Dermis microvascular lymphatic vessel endothelial cell (primary cell): ENCODE measurements at regions not wholly inside any gene's neighbourhood (a gene's known extent, or its start where the extent isn't known, plus 50 kb on each side); places are given as distances from the start of the nearest gene placed in this dataset.

Experiments
- DNase-seq, 2 donors: peaks; one replicate each; pipeline versions ENCODE4 v3.0.0 to v3.0.0-alpha.2; 2010; ENCODE audit warnings: low read depth in 2 of 2

DNA sequence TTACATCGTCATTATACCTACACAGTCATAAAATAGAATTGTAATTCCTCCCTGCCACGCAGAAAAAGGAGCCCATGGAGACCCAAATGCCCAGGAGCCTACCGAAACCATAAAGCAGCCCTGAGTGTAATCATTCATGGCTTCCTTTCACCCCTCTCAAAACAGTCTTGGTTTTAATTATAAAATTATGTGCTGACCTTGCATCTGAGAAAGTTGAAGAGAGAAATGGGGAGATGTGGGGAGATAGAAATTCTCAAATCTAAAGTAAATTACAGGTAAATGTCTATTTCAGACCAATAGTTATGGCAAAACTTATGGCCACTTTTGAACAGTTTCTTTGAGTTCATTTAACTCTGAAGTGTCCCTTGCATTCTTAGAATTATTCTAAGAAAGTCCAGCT lies 1068.8 kb downstream of the BCL11A start:
- no peak for DNase-seq

DNA sequence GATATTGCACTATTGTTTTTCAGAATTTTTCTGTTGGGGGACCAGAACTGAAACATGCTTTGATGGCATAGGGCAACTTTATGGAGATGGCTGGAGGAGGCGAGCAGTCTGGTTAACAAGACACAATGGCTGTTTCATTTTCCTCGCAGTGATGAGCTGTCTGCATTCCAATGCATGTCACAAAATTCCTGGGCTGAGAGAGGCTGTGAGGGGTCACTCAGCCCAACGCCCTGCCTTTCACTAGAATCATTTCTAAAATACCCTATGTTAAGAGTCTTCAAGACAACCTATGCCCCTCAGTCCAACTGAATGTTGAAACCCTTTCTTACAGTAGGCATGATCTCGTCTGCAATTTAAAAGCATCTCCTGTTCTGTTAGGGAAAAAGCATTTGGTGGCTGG lies 1090.0 kb downstream of the BCL11A start:
- no peak for DNase-seq

DNA sequence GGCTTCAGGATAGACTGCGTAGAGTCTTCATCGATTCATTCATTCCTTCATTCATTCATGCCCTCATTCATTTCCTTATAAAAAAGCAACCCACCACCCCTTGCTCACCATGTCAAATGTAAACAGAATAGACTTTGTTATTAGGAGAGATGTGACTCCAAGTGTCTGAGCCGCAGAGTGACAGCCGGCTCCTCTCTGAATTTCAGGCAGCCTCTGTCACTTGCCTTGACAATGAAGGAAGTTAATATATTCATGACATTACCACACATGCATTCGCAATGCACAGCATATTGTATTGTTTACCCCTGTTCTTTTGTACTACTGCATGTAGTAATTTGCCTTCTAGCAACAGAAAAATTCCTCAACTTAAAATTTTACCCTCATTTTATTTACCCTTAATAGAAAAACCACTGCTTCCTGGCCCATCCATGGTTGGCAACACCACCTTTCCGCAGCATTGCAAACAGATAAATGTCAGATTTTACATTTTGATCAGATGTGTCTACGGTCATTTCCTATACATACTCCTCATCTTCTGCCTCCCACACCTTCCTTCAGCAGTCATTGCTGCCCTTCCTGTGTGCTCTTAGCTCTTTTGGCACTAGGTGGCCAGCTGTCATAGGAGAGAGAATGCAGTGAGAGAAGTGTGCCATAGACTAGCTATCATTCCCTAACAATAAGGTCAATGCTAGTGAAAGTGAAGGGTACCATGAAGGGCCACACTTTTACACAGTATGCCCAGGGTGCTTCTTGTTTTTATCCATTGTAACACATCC lies 1090.8 kb downstream of the BCL11A start:
- DNase-seq = no peak

DNA sequence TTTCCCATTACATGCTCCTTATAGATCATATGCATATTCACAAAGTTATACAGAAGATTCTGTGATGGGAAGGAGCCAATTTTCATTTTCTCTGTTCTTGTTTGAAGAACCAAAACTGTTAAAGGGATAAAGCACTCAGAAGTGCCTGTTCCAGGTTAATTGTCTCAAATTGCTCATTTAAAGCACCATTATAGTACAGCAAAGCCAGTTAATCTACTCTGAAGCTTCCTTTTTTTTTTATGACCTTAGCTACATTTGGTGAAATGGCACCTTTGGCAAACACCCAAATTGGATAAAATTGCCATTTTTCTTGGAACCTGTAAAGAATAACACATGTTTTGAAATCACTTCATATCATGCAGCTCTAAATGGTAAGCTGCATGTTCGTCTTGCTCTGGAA lies 1092.3 kb downstream of the BCL11A start:
- no peak for DNase-seq

DNA sequence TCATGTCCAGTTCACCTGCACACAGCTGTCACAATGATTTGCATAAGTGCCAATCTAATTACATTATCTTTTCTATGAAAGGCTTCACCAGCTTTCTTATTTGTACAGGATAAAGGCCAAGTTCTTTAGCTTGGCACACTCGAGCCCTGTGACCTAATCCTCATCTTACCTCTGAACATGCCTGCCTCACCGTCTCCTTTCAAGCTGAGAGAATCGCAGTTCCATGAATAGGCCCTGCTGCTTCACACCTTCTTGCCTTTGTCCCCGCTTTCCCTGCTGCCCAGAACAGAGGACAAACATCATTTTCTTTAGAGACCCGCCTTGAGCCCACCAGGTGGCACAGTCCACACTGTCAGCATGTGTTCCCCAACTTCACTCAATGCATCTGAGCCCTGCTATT lies 1094.7 kb downstream of the BCL11A start:
- DNase-seq = no peak

DNA sequence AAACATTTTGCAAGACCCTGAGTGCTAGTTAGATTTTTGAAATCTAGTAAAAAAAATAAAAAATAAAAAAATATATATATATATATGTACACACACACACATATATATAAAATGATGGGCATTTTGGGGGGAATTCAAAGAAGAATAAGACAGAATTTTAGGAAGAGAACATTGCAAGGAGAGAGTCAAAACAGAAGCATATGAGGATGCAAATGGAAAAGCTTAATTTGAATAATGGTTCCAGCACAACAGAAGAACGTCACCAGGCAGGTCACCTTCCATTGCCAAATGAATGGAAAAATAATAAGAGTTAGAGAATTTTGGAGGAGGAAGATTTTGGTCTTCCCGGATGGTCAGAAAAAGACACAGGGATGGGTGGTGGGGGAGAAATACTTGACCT lies 1097.2 kb downstream of the BCL11A start:
- DNase-seq = no peak

DNA sequence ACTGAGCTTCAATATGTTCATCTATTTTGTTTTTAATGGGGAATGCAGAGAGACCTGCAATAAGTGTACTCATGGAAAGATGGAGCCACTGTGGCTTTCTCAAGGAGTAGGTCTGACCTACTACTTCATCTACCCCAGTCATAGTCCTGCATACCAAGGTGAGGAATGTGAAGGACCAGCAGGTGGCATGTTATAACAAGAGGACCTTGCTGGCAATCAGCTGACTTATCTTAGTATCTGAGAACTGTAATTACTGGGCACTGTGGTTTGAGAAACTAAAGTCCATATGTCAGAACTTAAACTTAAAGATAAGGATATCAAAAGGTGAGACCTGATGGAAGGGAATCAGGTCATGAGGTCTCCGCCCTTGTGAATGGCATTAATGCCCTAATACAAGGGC lies 1104.2 kb downstream of the BCL11A start:
- DNase-seq = no peak

DNA sequence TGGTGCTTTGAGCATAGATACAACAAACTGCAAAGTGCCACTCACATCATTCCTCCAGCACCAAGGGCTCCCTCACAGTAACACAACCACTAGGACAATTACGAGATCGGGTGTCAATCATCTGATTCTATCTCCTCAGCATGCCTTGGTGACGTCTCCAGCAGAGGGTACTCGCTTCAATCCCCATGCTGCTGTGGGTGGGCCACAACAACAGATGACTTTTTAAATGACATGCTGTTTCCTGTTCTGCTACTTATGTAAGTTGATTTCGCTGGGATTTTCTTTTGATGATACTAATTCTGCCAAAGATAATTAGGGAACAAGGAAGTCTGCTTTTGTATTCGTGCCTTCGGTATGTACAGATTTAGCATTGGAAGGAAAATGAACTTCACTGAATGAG lies 1113.0 kb downstream of the BCL11A start:
- DNase-seq = no peak

DNA sequence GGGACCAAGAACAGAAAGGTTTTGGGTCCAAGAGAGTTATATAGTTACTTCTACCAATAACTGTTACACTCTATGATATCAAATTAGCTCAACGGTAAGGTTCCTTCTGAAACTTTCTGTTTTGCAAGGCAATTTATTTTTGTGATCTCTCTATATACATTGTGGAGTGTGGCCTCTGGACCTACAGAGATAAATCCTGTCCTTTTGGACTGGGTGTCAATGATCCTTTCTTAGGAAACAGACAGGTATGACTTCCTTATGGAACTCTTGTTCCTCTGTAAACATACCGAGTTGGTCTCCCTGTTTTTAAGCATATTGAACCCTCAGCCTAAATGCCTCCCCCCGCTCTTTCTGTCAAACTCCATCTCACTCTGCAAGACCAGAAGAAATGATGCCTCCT lies 1117.8 kb downstream of the BCL11A start:
- no peak for DNase-seq

DNA sequence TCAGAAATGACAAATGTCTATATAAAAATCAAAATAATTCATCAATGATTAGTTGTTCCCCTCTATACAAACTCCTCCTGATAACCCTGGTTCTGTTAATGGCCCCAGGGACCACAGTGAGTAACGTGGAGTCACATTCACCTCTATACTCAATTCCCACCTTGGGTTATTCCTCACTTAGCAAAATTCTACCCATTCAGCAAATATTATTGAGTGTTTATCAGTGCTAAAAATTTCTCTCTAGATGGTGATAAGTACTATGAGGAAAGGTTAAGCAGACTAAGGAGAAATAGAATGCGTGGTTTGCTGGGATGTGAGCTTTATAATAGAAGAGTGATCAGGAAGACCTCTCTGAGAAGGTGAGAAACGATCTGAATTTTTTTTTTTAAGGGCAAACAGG lies 1124.5 kb downstream of the BCL11A start:
- no peak for DNase-seq

DNA sequence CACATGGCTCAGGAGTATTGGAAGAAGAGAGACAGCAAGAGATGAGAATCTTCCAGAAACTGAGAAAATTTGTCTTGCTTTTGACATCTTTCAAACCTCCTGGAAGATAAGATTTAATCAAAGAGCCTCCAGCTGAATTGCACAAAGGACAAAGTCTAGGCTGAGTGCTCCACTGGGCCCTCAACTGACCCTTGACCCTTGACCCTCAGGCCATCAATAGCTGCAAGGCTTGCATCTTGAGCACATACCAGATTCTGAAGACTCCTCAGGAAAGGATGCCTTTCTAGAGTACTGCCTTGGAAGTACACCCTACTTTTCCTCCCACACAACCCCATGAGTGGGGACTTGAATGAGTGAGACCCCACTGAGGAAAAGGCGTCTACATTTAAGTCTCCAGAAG lies 1125.5 kb downstream of the BCL11A start:
- no peak for DNase-seq

DNA sequence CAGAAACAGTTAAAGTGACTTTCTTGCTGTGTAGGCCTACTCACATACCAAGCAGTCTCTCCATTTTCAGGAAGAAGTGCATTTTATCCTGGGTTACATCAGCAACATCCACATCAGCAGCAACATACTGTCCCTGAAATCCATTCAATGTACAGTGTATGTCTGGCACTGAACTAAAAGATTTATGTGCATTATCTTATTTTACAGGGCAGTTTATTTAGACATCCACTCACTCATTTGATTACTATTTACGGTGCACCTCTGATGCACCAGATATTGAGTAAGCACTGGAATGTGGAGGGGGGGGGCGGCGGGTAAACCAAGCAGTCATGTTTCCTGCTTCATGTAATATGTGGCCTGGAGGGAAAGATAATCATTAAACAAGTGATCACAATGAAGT lies 1128.2 kb downstream of the BCL11A start:
- DNase-seq = no peak

DNA sequence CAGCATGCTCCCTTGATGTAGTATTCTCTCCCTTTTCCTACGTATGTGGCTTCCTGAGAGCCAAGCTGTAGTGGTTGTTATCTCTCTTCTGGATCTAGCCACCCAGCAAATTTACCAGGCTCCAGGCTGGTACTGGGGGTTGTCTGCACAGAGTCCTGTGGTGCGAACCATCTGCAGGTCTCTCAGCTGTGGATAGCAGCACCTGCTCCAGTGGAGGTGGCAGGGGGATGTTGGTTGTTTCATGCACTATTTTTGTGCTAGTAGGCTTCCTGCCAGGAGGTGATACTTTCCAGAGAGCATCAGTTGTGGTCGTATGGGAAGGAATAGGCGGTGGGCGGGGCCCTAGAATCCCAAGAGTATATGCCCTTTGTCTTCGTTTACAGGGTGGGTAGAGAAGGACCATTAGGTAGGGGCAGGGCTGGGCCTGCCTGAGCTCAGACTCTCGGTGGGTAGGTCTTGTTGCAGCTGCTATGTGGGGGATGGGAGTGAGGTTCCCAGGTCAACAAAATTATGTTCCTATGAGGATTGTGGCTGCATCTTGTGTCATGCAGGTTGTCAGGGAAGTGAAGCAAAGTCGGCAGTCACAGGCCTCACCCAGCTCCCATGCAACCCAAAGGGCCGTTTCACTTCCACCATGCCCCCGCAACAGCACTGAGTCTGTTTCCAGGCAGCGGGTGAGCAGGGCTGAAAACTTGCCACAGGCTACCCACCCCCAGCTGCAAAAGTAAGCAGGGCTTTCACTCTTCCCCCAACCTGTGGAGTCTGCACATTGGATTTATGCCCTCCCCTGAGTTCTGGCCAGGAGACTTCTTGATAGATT lies 1139.5 kb downstream of the BCL11A start:
- no peak for DNase-seq

DNA sequence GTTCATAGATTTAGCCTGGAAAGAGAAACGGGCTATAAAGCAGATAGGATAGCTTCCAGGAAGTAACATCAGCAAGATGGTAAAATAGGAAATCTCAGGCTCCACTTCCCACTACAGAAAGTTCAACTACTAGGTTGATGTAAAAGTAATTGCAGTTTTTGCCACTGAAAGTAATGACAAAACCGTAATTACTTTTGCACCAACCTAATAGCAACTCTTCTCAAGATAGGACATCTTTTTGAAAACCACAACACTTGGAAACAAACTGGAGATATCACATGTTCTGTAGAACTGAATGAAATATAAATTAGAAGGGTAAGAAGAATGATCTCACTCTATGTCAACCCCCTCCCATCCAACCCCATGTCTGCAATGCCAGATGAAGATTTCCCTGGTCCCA lies 1154.3 kb downstream of the BCL11A start:
- DNase-seq = no peak

DNA sequence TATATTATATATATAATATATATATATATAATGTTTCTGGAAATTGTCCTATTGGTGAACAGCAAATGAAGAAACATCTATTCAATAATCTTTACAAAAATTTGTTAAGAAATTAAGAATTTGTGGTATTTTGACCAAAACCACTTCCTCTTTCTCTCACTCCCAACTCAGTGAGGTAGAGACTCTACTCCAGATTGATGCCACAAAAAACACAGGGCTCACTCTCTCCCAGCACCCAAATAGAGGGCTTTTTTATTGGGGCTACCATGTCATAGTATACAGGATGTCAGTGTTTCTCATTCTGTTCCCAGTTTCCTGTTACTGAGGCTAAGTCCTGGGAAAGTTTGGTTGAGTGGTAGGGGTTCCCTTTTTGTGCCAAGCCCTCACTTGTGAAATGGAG lies 1155.4 kb downstream of the BCL11A start:
- no peak for DNase-seq

DNA sequence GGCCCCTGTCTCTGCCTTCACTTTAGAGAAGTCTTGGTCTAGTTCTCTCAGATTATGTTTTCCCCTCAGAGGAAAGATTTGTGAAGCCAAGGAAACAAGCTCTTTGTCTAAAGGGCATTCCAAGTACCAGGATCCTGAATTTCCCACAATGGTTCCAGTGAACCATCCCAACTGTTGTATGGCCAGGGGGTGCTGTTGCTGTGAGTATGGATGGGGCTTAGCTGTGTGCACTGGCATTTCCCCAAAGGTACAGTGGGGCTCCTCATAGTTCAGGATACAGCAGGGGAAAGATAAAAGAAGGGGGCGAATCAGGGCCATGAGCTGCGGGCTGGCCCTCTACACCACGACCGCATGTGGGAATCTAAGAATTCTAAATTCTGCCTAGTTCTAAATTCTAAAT lies 1154.0 kb upstream of the FANCL start:
- DNase-seq = no peak

DNA sequence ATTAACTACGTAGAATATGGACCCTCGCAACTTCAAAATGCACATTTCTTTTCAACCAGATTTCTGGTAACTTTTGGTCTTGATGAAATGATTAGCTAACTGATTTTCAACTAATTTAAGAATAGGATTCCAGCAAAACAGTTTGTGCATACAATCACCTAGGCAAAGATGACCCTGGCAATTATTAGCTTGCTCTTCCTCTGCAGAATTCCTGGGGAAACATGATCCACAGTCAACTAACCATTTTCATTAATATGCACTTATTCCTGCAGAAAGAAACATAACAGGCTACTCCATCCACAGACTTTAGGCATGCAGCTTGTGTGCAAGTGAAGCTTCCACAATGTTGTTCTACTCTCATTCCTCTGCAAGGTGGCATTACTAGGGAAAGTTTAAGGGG lies 1150.8 kb upstream of the FANCL start:
- no peak for DNase-seq

DNA sequence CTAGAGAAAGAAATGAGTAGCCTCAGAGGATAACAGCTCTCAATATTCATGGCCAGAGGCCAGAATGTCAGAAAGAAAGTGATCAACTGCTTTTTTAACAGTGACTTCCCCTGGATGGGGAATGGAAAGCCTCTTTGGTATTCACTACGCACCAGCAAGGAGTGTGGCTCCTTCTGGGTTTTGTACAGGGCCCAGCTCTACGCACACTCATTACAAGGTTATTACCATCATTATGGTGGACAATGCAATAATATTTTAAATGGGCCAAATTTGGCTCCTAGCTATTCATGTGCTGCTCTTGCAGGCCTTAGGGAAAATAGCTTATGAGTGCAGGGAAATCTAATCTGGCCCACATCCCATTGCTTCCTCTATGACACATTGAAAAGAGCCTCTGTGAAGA lies 1149.5 kb upstream of the FANCL start:
- no peak for DNase-seq

DNA sequence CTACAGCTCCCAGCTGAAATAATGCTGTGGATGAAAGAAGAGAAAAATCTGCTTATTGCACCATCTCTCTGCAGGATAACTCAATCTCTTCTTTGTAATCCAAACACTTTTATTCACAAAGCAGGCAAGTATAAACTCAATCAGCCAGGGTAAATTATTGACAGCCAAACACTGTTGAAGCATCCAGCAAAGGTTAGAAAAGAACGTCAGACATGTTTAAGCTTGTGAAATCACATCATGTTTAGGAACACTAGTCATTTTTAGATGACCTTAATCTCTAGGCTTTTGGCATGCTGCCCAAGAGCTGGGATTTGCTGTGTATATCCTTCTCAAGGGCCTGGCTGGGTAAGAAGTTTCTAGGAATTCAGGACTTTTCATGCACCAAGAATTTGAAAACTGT lies 1148.1 kb upstream of the FANCL start:
- no peak for DNase-seq

DNA sequence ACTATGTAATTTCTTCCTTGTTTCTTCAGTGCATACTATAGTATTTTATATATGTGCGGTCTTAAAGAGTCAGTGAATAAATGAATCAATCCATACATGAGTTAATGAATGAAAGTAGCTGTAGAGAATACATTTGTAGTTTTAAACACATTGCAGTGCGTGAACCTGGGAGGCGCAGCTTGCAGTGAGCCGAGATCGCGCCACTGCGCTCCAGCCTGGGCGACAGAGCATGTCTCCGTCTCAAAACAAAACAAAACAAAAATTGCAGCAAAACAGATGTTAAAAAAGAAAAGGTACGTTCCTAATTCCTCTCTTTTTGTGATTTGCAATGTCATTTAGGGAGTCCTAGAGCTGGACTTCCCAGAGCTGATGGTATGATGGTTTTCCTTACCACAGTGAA lies 1144.8 kb upstream of the FANCL start:
- DNase-seq = no peak

DNA sequence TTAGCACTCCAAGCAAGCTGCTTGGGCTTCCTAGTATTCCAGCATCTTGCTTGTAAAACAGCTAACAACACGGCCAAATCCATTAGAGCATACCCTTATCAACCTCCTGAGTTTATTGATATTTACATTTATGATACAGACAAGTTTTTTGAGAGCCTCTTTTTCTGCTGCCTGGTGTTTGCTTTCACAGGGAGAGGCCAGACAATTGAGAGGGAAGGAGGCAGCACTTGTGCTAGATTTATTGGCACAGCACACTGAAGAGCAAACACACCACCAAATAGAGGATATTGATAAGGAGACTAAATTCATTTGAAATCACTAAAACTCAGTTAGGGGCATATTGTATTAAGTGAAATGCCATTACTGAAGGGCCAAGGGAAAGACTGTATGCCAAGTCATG lies 1142.3 kb upstream of the FANCL start:
- no peak for DNase-seq

DNA sequence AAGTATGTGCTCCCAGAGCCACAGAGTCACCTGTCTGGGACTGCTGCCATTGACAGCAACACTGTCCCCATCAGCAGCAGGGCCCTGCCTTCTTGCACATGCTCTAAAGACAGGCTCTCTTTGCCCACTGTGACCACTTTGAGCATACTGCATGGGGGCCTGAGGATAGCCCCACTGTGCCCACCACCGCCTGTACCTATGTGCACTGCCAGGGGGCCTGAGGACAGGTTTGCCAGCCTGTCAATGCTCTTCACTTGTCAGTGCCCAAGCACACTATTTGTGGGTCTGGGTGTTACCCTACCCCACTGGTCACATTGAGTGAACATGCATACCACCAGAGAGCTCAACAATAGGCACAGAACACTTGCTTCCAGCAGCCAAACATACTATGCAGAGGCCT lies 1137.0 kb upstream of the FANCL start:
- no peak for DNase-seq

DNA sequence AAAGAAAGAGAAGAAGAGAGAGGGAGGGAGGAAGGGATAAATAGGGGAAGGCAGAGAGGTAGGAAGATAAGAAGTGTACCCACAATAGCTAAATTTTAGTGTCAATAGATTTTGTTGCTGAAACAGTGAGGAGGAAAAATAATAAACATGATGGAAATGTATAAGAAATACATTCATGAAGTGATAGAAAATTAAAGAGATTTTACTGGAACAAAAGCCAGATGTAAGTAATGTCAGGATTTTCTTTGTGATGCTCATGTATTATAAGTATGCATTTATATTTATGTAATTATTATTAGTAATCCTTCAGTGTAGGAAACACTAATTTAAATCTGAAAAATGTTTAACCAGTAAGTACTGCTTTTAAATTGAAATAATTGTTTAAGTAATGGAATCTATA lies 1125.2 kb upstream of the FANCL start:
- DNase-seq = no peak
